K562 (cell line): ENCODE measurements at regions not wholly inside any gene's neighbourhood (a gene's known extent, or its start where the extent isn't known, plus 50 kb on each side); places are given as distances from the start of the nearest gene placed in this dataset.

Experiments
- ATAC-seq: fragments of 200-7000 bp; cut with Tn5 transposase; 3 replicates; pipeline ENCODE4 v1.9.1; 2020; ENCODE audit warnings: moderate library complexity
- BruUV-seq: library from RNA; stranded (reverse); fragments of 400-500 nt; replicated peaks from 2 replicates; lab custom pipeline; 2021; lab: Mats Ljungman, UMichigan
- CTCF ChIA-PET: fragments of 300-600 bp; formaldehyde crosslinking; extraction: SDS; loops from one replicate; lab custom pipeline; 2021; ENCODE audit warnings: low intra/inter-chr PET ratio; lab: Yijun Ruan, JAX
- POLR2A ChIA-PET: fragments of 300-600, 350-650 bp; sonication (Branson Sonifier 250); formaldehyde crosslinking; extraction: SDS; loops from one replicate; lab custom pipeline; 2021; ENCODE audit warnings: antibody characterized with exemption, inconsistent platforms; lab: Yijun Ruan, JAX
- DNase-seq, 4 experiments: peaks; one replicate each; pipeline versions ENCODE4 v3.0.0 to v3.0.0-alpha.2; 2011 to 2018; ENCODE audit warnings: low spot score in 3 of 4, mixed read lengths in 3 of 4; ENCODE audit errors: extremely low read depth in 1 of 4
- FAIRE-seq: peaks from 2 replicates; lab custom pipeline; 2011; peaks lifted over from hg19 to GRCh38; lab: Jason Lieb, UNC
- H2AFZ ChIP-seq: 2 replicates; pipeline ENCODE4 v1.6.0; 2011; ENCODE audit warnings: low read depth, low read length, control low read depth, inconsistent platforms
- H3K27ac ChIP-seq: fragments of 200-600 bp; 3 replicates; pipeline ENCODE4 v1.8.0; 2011; ENCODE audit warnings: low read depth, mild to moderate bottlenecking, control low read depth, inconsistent platforms, low read length, moderate library complexity, mixed read lengths; ENCODE audit errors: extremely low read depth
- H3K27me3 ChIP-seq, 2 experiments: fragments of 300-600 bp in 1 of 2; 2 replicates in 1 of 2; 3 replicates in 1 of 2; pipeline versions ENCODE4 v1.6.0 to v1.8.0; 2011; ENCODE audit warnings: inconsistent platforms in 2 of 2, low read length in 2 of 2, mild to moderate bottlenecking in 1 of 2, mixed read lengths in 1 of 2, moderate library complexity in 1 of 2; ENCODE audit not compliant: control insufficient read depth in 2 of 2, insufficient read depth in 2 of 2
- H3K36me3 ChIP-seq: fragments of 300-600 bp; 3 replicates; pipeline ENCODE4 v1.8.0; 2011; ENCODE audit warnings: mild to moderate bottlenecking, low read length, inconsistent platforms; ENCODE audit not compliant: control insufficient read depth, insufficient read depth
- H3K4me1 ChIP-seq, 2 experiments: fragments of 200-600 bp in 1 of 2; replicated peaks in 1 of 2; 2 replicates in 1 of 2; 3 replicates in 1 of 2; pipeline versions ENCODE4 v1.5.1 to v1.8.0; 2011; ENCODE audit warnings: inconsistent platforms in 2 of 2, low read length in 2 of 2, mild to moderate bottlenecking in 1 of 2, mixed read lengths in 1 of 2, moderate library complexity in 1 of 2; ENCODE audit not compliant: control insufficient read depth in 2 of 2, insufficient read depth in 2 of 2
- H3K4me2 ChIP-seq: 2 replicates; pipeline ENCODE4 v1.6.1; 2011; ENCODE audit warnings: low read length, control low read depth, inconsistent platforms, mixed read lengths; ENCODE audit not compliant: insufficient read depth
- H3K4me3 ChIP-seq: fragments of 200-600 bp; sonication (generic), shearing (Covaris generic); 2 replicates; pipeline ENCODE4 v1.5.1; 2016; ENCODE audit warnings: control low read depth, inconsistent platforms
- H3K79me2 ChIP-seq: fragments of 200-600 bp; 3 replicates; pipeline ENCODE4 v1.8.0; 2011; ENCODE audit warnings: low read length, inconsistent platforms; ENCODE audit not compliant: control insufficient read depth, insufficient read depth
- H3K9ac ChIP-seq, 2 experiments: 2 replicates each; pipeline versions ENCODE4 v1.6.0 to v1.6.1; 2011; ENCODE audit warnings: low read depth in 2 of 2, low read length in 2 of 2, control low read depth in 1 of 2, inconsistent platforms in 1 of 2, mild to moderate bottlenecking in 1 of 2, mixed read lengths in 1 of 2; ENCODE audit not compliant: insufficient read depth in 1 of 2
- H3K9me1 ChIP-seq: one replicate; pipeline ENCODE4 v1.6.0; 2011; ENCODE audit warnings: inconsistent platforms, mild to moderate bottlenecking, low read length, moderate library complexity; ENCODE audit not compliant: control insufficient read depth, insufficient read depth
- H3K9me3 ChIP-seq: replicated peaks from 2 replicates; pipeline ENCODE4 v1.5.1; 2011; ENCODE audit warnings: low read depth, low read length, inconsistent platforms; ENCODE audit not compliant: control insufficient read depth, insufficient read depth
- H4K20me1 ChIP-seq: replicated peaks from 2 replicates; pipeline ENCODE4 v1.6.1; 2011; ENCODE audit warnings: low read length, inconsistent platforms, mixed read lengths; ENCODE audit not compliant: control insufficient read depth, insufficient read depth
- DNMT1 ChIP-seq: fragments of 450-650 bp; IDR thresholded peaks from 2 replicates; pipeline ENCODE4 v1.6.1; 2016; ENCODE audit warnings: antibody characterized with exemption, mild to moderate bottlenecking
- HMG20B ChIP-seq: fragments of 250-450 bp; sonication (Bioruptor Pico); IDR thresholded peaks from 2 replicates; pipeline ENCODE4 v1.5.0; 2021; ENCODE audit warnings: mild to moderate bottlenecking
- POU5F1 ChIP-seq: fragments of 150-350 bp; IDR thresholded peaks from 2 replicates; pipeline ENCODE4 v1.6.1; 2014; ENCODE audit warnings: borderline replicate concordance, low read length, low read depth, mild to moderate bottlenecking; ENCODE audit not compliant: partially characterized antibody
- WGBS: fragments of 100-300 bp; shearing (Covaris generic); methylation state at CpG from one replicate; pipeline ENCODE4 v1.1.6; 2016; ENCODE audit warnings: low coverage, mixed read lengths; ENCODE audit not compliant: insufficient coverage; ENCODE audit errors: missing lambda C conversion rate; 5-methylcytosine and 5-hydroxymethylcytosine counted together
- in situ Hi-C: fragments of 300-500 bp; cut with MboI; formaldehyde crosslinking; loops from 4 replicates; pipeline ENCODE4 v1.15.0; 2018; ENCODE audit warnings: inconsistent platforms, mixed read lengths
- intact Hi-C: fragments of 100-400 bp; cut with micrococcal nuclease; formaldehyde crosslinking; loops from 2 replicates; pipeline ENCODE4 v1.14.2; 2022
- TF ChIP-seq, protein P1 (sequence below): fragments of 450-650 bp; IDR thresholded peaks from 2 replicates; pipeline ENCODE4 v1.6.1; 2018; ENCODE audit not compliant: partially characterized antibody
- TF ChIP-seq, protein P2 (sequence below): fragments of 450-650 bp; IDR thresholded peaks from 2 replicates; pipeline ENCODE4 v1.6.1; 2017; ENCODE audit warnings: antibody characterized with exemption, mild to moderate bottlenecking
- TF ChIP-seq, protein P3 (sequence below), 2 experiments: fragments of 150-350 bp in 1 of 2; IDR thresholded peaks; 2 replicates each; pipeline ENCODE4 v1.6.1; 2012 to 2016; ENCODE audit warnings: low read depth in 2 of 2, low read length in 2 of 2, mild to moderate bottlenecking in 1 of 2, moderate library complexity in 1 of 2
- TF ChIP-seq, protein P4 (sequence below): sonication (generic); formaldehyde crosslinking; IDR thresholded peaks from 2 replicates; pipeline ENCODE4 v1.9.0; 2022; ENCODE audit warnings: mild to moderate bottlenecking, missing genetic modification reagents

DNA sequence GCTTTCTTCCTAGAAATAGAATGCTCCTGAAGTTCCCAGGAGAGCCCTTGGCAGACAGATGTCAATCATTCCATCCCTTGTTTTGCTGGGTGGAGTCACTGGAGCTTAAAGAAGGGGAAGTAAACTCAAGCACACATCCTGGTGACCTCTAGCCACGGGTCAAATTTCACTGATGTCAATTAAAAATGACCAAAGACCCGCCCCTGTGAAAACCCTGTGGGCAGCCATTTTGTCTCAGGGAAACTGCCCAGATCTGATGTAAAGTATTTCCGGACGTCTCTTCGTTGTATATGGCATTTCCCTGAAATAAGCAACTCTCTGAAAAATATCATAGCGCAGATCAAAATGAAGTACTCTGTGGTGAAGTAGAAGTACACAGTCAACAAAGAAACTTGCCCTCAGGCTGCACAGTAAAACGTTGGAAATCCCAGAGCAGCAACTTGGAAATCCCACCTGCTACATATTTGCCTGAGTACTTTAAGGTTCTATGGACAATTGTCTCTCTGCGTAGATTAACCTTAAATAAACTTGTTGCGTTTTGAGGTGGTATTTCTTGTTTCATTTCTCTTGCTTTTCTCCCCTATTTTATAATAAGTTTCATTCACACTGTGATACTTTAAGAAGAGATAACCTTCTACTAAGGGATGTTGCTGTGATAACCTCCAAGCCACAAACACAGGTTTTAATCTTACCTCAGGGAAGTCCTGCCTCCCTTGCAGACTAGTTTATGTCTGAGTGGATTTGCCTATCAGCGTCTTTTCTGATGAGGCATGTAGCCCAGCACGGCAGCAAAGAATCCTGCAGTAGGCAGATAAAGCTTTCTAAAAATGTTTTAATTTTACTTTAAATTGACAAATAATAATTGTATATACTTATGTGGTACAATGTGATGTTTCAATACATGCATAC, 60.9 kb upstream of the PIP5K1B start:
- peak overlapping the region; percentile 84 for H2AFZ ChIP-seq
- H3K4me3 ChIP-seq: no peak overlapping the region
- no TSS peak for BruUV-seq
- peaks cover 0 to 26% of the 10 kb centered on the region in 2 experiments; a peak in 3 of 5 replicates for H3K4me1 ChIP-seq
- H4K20me1 ChIP-seq: no peaks in the 10 kb centered on the region
- no peaks in the 10 kb centered on the region for H3K79me2 ChIP-seq
- peak; percentile 95 for ATAC-seq
- no peaks in the 10 kb centered on the region for H3K9me1 ChIP-seq
- ChIA-PET POLR2A (no interaction called here), CTCF (interaction anchor here (0.7 kb wide), 1 partner anchor 13 kb away, joined by 3 read pairs; no protein-coding TSS in a partner anchor)
- FAIRE-seq: peak; percentile 91
- intact Hi-C loops: no loop called here
- 38% methylated on average over 11 of the region's 11 CpGs for WGBS
- H3K4me2 ChIP-seq: peak overlapping the region; percentile 51; the same call in 1 of the 2 replicates
- H3K27me3 ChIP-seq: no peaks in the 10 kb centered on the region
- peak overlapping the region; percentile 70; the same call in 2 of the 3 replicates for H3K27ac ChIP-seq
- in situ Hi-C loops: no loop called here
- DNase-seq: peak; percentile 11 to 76 (median 34)
- no peaks in the 10 kb centered on the region for H3K36me3 ChIP-seq
- H3K9ac ChIP-seq: 0 out of 4 replicates have a peak overlapping the region, but pooled peaks of 1 of the 2 experiments have one; percentile 28
- no peaks in the 10 kb centered on the region for H3K9me3 ChIP-seq
- TF ChIP-seq HMG20B (no peak), DNMT1 (no peak), POU5F1 (no peak)
- TF ChIP-seq, protein P1, sequence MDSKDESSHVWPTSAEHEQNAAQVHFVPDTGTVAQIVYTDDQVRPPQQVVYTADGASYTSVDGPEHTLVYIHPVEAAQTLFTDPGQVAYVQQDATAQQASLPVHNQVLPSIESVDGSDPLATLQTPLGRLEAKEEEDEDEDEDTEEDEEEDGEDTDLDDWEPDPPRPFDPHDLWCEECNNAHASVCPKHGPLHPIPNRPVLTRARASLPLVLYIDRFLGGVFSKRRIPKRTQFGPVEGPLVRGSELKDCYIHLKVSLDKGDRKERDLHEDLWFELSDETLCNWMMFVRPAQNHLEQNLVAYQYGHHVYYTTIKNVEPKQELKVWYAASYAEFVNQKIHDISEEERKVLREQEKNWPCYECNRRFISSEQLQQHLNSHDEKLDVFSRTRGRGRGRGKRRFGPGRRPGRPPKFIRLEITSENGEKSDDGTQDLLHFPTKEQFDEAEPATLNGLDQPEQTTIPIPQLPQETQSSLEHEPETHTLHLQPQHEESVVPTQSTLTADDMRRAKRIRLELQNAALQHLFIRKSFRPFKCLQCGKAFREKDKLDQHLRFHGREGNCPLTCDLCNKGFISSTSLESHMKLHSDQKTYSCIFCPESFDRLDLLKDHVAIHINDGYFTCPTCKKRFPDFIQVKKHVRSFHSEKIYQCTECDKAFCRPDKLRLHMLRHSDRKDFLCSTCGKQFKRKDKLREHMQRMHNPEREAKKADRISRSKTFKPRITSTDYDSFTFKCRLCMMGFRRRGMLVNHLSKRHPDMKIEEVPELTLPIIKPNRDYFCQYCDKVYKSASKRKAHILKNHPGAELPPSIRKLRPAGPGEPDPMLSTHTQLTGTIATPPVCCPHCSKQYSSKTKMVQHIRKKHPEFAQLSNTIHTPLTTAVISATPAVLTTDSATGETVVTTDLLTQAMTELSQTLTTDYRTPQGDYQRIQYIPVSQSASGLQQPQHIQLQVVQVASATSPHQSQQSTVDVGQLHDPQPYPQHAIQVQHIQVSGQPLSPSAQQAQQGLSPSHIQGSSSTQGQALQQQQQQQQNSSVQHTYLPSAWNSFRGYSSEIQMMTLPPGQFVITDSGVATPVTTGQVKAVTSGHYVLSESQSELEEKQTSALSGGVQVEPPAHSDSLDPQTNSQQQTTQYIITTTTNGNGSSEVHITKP: no peak
- TF ChIP-seq, protein P2, sequence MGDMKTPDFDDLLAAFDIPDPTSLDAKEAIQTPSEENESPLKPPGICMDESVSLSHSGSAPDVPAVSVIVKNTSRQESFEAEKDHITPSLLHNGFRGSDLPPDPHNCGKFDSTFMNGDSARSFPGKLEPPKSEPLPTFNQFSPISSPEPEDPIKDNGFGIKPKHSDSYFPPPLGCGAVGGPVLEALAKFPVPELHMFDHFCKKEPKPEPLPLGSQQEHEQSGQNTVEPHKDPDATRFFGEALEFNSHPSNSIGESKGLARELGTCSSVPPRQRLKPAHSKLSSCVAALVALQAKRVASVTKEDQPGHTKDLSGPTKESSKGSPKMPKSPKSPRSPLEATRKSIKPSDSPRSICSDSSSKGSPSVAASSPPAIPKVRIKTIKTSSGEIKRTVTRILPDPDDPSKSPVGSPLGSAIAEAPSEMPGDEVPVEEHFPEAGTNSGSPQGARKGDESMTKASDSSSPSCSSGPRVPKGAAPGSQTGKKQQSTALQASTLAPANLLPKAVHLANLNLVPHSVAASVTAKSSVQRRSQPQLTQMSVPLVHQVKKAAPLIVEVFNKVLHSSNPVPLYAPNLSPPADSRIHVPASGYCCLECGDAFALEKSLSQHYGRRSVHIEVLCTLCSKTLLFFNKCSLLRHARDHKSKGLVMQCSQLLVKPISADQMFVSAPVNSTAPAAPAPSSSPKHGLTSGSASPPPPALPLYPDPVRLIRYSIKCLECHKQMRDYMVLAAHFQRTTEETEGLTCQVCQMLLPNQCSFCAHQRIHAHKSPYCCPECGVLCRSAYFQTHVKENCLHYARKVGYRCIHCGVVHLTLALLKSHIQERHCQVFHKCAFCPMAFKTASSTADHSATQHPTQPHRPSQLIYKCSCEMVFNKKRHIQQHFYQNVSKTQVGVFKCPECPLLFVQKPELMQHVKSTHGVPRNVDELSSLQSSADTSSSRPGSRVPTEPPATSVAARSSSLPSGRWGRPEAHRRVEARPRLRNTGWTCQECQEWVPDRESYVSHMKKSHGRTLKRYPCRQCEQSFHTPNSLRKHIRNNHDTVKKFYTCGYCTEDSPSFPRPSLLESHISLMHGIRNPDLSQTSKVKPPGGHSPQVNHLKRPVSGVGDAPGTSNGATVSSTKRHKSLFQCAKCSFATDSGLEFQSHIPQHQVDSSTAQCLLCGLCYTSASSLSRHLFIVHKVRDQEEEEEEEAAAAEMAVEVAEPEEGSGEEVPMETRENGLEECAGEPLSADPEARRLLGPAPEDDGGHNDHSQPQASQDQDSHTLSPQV: no peak
- TF ChIP-seq, protein P3, sequence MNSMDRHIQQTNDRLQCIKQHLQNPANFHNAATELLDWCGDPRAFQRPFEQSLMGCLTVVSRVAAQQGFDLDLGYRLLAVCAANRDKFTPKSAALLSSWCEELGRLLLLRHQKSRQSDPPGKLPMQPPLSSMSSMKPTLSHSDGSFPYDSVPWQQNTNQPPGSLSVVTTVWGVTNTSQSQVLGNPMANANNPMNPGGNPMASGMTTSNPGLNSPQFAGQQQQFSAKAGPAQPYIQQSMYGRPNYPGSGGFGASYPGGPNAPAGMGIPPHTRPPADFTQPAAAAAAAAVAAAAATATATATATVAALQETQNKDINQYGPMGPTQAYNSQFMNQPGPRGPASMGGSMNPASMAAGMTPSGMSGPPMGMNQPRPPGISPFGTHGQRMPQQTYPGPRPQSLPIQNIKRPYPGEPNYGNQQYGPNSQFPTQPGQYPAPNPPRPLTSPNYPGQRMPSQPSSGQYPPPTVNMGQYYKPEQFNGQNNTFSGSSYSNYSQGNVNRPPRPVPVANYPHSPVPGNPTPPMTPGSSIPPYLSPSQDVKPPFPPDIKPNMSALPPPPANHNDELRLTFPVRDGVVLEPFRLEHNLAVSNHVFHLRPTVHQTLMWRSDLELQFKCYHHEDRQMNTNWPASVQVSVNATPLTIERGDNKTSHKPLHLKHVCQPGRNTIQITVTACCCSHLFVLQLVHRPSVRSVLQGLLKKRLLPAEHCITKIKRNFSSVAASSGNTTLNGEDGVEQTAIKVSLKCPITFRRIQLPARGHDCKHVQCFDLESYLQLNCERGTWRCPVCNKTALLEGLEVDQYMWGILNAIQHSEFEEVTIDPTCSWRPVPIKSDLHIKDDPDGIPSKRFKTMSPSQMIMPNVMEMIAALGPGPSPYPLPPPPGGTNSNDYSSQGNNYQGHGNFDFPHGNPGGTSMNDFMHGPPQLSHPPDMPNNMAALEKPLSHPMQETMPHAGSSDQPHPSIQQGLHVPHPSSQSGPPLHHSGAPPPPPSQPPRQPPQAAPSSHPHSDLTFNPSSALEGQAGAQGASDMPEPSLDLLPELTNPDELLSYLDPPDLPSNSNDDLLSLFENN (IDR thresholded peaks at IDR 0.05; ENCODE audit: low read depth in 2 of 2, low read length in 2 of 2): no peak
- TF ChIP-seq, protein P4, sequence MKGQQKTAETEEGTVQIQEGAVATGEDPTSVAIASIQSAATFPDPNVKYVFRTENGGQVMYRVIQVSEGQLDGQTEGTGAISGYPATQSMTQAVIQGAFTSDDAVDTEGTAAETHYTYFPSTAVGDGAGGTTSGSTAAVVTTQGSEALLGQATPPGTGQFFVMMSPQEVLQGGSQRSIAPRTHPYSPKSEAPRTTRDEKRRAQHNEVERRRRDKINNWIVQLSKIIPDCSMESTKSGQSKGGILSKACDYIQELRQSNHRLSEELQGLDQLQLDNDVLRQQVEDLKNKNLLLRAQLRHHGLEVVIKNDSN (CRISPR knock-in tag): no peak
